ENCODE measurements at regions not wholly inside any gene's neighbourhood (a gene's known extent, or its start where the extent isn't known, plus 50 kb on each side); places are given as distances from the start of the nearest gene placed in this dataset.

DNA sequence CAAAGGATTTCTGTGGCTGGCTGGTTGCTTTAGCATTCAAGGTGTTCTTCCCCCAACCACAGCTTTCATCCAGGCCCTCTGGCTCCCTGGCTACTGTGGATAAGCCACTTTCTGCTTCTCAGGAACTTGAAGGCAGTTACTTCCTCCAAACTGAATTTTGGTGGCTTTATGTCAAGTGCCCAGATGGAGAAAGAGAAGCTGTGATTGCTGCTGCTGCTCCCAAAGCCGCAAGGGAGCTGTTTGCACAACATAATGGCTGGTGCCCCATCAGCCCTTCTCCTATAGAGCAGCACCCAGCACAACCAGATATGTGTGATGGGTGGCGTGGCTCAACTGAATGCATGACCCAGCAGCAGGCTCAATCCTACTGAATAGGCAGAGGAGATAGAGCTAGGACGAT is 465.2 kb downstream of the MAFB start:
- DNase-seq (ENCODE audit: low read depth) = no peak
- TF ChIP-seq, protein P1, sequence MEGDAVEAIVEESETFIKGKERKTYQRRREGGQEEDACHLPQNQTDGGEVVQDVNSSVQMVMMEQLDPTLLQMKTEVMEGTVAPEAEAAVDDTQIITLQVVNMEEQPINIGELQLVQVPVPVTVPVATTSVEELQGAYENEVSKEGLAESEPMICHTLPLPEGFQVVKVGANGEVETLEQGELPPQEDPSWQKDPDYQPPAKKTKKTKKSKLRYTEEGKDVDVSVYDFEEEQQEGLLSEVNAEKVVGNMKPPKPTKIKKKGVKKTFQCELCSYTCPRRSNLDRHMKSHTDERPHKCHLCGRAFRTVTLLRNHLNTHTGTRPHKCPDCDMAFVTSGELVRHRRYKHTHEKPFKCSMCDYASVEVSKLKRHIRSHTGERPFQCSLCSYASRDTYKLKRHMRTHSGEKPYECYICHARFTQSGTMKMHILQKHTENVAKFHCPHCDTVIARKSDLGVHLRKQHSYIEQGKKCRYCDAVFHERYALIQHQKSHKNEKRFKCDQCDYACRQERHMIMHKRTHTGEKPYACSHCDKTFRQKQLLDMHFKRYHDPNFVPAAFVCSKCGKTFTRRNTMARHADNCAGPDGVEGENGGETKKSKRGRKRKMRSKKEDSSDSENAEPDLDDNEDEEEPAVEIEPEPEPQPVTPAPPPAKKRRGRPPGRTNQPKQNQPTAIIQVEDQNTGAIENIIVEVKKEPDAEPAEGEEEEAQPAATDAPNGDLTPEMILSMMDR (IDR thresholded peaks at IDR 0.05; ENCODE audit: insufficient read depth, low read depth, low read length, missing control alignments) = no peak
- no peak overlapping the region for H3K4me3 ChIP-seq (ENCODE audit: low read length)

DNA sequence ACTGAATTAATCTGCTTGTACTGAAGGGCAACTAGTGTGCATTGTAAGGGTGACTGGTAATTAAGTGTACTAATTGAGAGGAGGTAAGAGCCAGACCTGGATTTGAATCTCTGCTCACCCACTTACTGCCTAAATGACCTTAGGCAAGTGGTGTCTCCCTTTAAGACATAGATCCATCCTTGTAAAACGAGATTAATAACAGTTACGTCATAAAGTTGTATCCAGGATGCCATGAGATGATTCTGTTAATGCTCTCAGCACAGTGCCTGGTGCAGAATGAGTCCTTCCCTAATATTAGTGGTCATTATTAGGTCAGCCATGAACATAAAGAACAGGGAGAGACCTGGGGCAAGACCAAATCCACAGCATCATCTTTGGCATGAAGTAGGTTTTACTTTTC is 470.1 kb downstream of the MAFB start:
- DNase-seq (ENCODE audit: low read depth) = no peak
- TF ChIP-seq, protein P1 (IDR thresholded peaks at IDR 0.05; ENCODE audit: insufficient read depth, low read depth, low read length, missing control alignments) = no peak
- H3K4me3 ChIP-seq (ENCODE audit: low read length) = no peak overlapping the region

DNA sequence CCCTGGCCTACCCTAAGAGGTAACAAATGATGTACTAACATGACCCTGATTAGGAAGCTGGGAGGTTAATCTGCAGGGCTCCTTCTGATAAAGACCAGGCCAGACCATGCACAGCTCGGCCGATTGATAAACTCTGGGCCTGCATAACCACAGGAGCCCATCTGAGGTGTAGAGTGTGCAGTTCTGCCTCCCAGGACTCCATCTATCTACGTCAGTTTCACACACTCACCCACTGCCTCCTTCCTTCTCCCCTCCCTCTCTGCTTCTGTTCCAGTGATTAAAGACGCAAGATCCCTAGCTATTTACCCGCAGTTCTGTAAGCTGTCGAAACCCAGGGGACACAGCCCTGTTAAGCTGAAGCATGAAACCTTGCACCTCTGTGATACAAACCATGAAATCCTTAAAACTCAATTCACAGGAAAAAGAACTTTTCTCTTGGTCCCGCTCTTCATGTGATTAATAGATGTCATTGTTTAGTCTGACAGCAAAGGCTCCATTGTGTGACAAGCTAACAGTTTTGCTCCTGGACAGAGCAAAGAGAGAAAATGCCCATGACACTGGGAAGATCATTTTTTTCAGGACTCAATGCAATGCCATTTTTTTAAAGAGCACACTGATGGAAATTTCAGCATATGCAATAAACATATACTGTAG is 470.6 kb downstream of the MAFB start:
- no peak overlapping the region for H3K4me3 ChIP-seq (ENCODE audit: low read length)
- DNase-seq (ENCODE audit: low read depth) = no peak
- TF ChIP-seq, protein P1 (IDR thresholded peaks at IDR 0.05; ENCODE audit: insufficient read depth, low read depth, low read length, missing control alignments) = no peak

DNA sequence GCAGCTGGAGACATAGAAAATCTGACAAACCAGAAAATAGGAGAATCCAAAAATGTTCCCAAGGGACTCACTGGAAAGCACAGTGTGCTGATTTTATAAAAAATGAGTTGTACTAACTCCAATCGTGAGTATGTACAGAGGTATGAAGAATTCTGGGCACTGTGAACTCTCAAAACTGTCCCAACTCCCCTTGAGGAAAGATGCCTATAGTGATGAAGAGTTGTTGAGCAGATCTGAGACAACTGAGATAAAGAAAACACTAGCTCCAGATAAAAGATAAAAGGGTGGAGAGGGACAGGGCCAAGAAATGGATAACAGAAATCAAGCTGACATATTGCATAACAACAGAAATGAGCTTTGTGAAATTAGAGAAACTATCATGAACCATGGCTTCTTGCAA is 481.4 kb downstream of the MAFB start:
- no peak overlapping the region for H3K4me3 ChIP-seq (ENCODE audit: low read length)
- DNase-seq (ENCODE audit: low read depth) = no peak
- TF ChIP-seq, protein P1 (IDR thresholded peaks at IDR 0.05; ENCODE audit: insufficient read depth, low read depth, low read length, missing control alignments) = no peak

DNA sequence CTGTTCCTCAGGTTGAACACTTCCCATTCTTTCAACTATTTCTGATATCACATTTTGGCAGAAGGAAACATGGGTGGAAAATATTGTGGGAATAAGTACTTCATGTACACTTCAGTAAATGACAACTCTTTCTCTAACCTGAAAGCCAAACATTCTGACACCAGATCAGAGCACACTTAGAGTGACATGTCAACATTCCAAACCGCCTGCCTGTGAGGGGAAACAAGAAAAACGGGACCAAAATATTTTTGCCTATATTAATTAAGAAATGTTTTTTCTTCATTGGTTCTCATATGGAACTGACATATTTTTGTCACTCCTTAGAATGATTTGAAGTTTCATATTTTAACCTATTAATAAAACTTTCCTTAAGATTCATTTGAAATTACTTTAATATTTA is 483.1 kb downstream of the MAFB start:
- TF ChIP-seq, protein P1 (IDR thresholded peaks at IDR 0.05; ENCODE audit: insufficient read depth, low read depth, low read length, missing control alignments) = no peak

DNA sequence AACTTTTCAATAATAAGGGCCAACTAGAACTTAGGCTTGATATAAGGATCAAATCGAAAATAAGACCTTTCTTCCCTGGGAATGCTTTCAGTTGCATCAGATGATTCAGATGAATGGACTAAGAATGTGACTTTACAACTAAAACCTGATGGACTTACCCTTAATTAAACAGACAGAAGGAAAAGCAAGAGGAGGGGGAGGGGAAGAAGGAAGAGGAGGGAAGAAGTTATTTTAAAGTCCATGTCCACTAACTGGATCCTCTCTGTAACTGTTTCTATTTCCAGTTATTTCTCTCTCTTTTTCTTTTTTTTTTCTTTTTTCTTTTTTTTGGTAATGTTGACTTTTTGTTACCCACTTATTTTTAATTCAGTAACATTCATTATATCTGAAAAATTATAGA is 486.0 kb downstream of the MAFB start:
- TF ChIP-seq, protein P1 (IDR thresholded peaks at IDR 0.05; ENCODE audit: insufficient read depth, low read depth, low read length, missing control alignments) = no peak
- DNase-seq (ENCODE audit: low read depth) = no peak
- H3K4me3 ChIP-seq (ENCODE audit: low read length) = no peak overlapping the region

More for the DNA sequence above, 483.1 kb downstream of the MAFB start:
- no peak overlapping the region for H3K4me3 ChIP-seq (ENCODE audit: low read length)
- DNase-seq (ENCODE audit: low read depth) = no peak

DNA sequence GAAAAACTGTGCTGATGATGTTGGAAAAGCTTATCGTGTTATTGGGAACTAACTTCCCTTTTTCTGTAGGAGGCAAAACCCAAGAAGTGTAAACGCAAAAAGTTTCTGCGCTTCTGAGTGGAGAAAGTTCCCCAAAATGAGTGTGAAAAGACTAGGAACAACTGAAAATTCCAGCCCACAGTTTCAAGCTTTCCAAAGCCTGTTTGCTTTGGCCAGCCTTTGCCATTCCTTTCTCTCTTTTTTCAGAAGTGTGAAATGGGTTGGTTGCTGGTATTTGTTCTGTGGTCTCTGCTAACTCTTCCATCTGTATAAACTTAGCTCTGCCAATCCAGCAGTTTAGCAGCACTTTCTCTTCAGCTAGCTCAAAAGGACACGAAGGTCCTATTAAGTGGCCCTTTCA is 491.3 kb downstream of the MAFB start:
- DNase-seq (ENCODE audit: low read depth) = no peak
- TF ChIP-seq, protein P1 (IDR thresholded peaks at IDR 0.05; ENCODE audit: insufficient read depth, low read depth, low read length, missing control alignments) = no peak

More for the DNA sequence above, 491.3 kb downstream of the MAFB start:
- H3K4me3 ChIP-seq (ENCODE audit: low read length) = no peak overlapping the region

Data from epithelial cell of esophagus (primary cell).